Gastroesophageal sphincter (tissue), 4 donors: ENCODE measurements at regions not wholly inside any gene's neighbourhood (a gene's known extent, or its start where the extent isn't known, plus 50 kb on each side); places are given as distances from the start of the nearest gene placed in this dataset.

Experiments used
- ATAC-seq: fragments of 150-250 bp; one replicate; pipeline ENCODE4 v1.9.1; 2016; ENCODE audit warnings: mild to moderate bottlenecking, moderate library complexity
- H3K27ac ChIP-seq, 4 donors: fragments of 200-600 bp; sonication (generic) in 3 of 4; 1 replicate in 3 of 4; 2 replicates in 1 of 4; pipeline ENCODE4 v1.5.1; 2016 to 2019
- H3K27me3 ChIP-seq: fragments of 200-600 bp; sonication (generic); one replicate; pipeline ENCODE4 v1.5.1; 2019
- H3K36me3 ChIP-seq, 2 donors: fragments of 200-600 bp; sonication (generic); one replicate each; pipeline ENCODE4 v1.5.1; 2019; ENCODE audit warnings: control low read depth in 1 of 2
- H3K4me1 ChIP-seq, 3 donors: fragments of 200-600 bp; sonication (generic); 1 replicate in 2 of 3; 2 replicates in 1 of 3; pipeline ENCODE4 v1.5.1; 2016 to 2019; ENCODE audit warnings: control low read depth in 2 of 3
- H3K4me3 ChIP-seq, 2 donors: fragments of 200-600 bp; sonication (generic); one replicate each; pipeline ENCODE4 v1.5.1; 2019; ENCODE audit warnings: mild to moderate bottlenecking in 1 of 2, moderate library complexity in 1 of 2
- H3K9me3 ChIP-seq, 3 donors: fragments of 200-600 bp; sonication (generic); one replicate each; pipeline ENCODE4 v1.5.1; 2017 to 2019; ENCODE audit warnings: control low read depth in 2 of 3
- CTCF ChIP-seq, 4 experiments: fragments of 200-600 bp in 2 of 4; fragments of 450-650 bp in 2 of 4; sonication (generic) in 1 of 4; IDR thresholded peaks; one replicate each; pipeline ENCODE4 v1.5.1; 2017 to 2019; ENCODE audit warnings: antibody characterized with exemption in 4 of 4, mild to moderate bottlenecking in 2 of 4, moderate library complexity in 2 of 4
- EP300 ChIP-seq: sonication (generic); formaldehyde crosslinking; IDR thresholded peaks from one replicate; pipeline ENCODE4 v1.6.1; 2017; ENCODE audit warnings: antibody characterized with exemption, mild to moderate bottlenecking
- POLR2A ChIP-seq, 2 donors: fragments of 450-650 bp; IDR thresholded peaks; one replicate each; pipeline ENCODE4 v1.6.1; 2017; ENCODE audit warnings: antibody characterized with exemption in 2 of 2, mild to moderate bottlenecking in 2 of 2, moderate library complexity in 1 of 2
- POLR2AphosphoS5 ChIP-seq: sonication (generic); formaldehyde crosslinking; IDR thresholded peaks from one replicate; pipeline ENCODE4 v1.6.1; 2017; ENCODE audit warnings: antibody characterized with exemption
- whole genome bisulfite sequencing, 2 donors: methylation state at CpG; one replicate each; pipeline ENCODE4 v1.1.5; 2018; ENCODE audit warnings: low coverage in 1 of 2; 5-methylcytosine and 5-hydroxymethylcytosine counted together

- no peak overlapping the region for H3K4me3 ChIP-seq
- no peaks in the 10 kb centered on the region for H3K4me1 ChIP-seq
- no peaks in the 10 kb centered on the region for H3K9me3 ChIP-seq
- no peaks in the 10 kb centered on the region for H3K36me3 ChIP-seq
- no peak for ATAC-seq
- H3K27ac ChIP-seq, result no peak overlapping the region
- 50 to 60% methylated on average over 2 to 4 of the region's 31 CpGs for WGBS, 2 donors
- H3K27me3 ChIP-seq, result peaks cover 54% of the 10 kb centered on the region
- TF ChIP-seq CTCF (IDR thresholded peaks at IDR 0.05), result no peak
- no peak for TF ChIP-seq POLR2A (IDR thresholded peaks at IDR 0.05)
- TF ChIP-seq EP300, result no peak
- TF ChIP-seq POLR2AphosphoS5, result no peak
These were observed 329.2 kb downstream of the C16orf95 start for GRCh38 chr16:86987746-86988670.

GRCh38 chr16:86988920-86989696 lies 328.1 kb downstream of the C16orf95 start:
- WGBS, 2 donors, result 20 to 84% methylated on average over 1 to 4 of the region's 25 CpGs
- TF ChIP-seq POLR2A (IDR thresholded peaks at IDR 0.05) (no peak), CTCF (IDR thresholded peaks at IDR 0.05) (no peak), POLR2AphosphoS5 (no peak), EP300 (no peak)

GRCh38 chr16:86990451-86990850 lies 326.7 kb downstream of the C16orf95 start:
- Histone ChIP-seq H3K27me3 (peaks cover 78% of the 10 kb centered on the region), H3K9me3 (no peaks in the 10 kb centered on the region), H3K36me3 (no peaks in the 10 kb centered on the region), H3K4me1 (no peaks in the 10 kb centered on the region), H3K4me3 (no peak overlapping the region), H3K27ac (no peak overlapping the region)
- WGBS, 2 donors, result 62 to 67% methylated on average over 1 to 5 of the region's 9 CpGs
- ATAC-seq, result no peak
- TF ChIP-seq EP300, result no peak

More at GRCh38 chr16:86988920-86989696, 328.1 kb downstream of the C16orf95 start:
- Histone ChIP-seq H3K4me1 (no peaks in the 10 kb centered on the region), H3K4me3 (no peak overlapping the region), H3K36me3 (no peaks in the 10 kb centered on the region), H3K27me3 (peaks cover 65% of the 10 kb centered on the region), H3K9me3 (no peaks in the 10 kb centered on the region), H3K27ac (no peak overlapping the region)
- ATAC-seq, result no peak

GRCh38 chr16:86991679-86992078 lies 325.5 kb downstream of the C16orf95 start:
- no peaks in the 10 kb centered on the region for H3K4me1 ChIP-seq
- ATAC-seq, result no peak
- TF ChIP-seq CTCF (IDR thresholded peaks at IDR 0.05) (no peak), POLR2AphosphoS5 (no peak), POLR2A (IDR thresholded peaks at IDR 0.05) (no peak), EP300 (no peak)
- H3K36me3 ChIP-seq, result no peaks in the 10 kb centered on the region
- H3K27ac ChIP-seq, result no peak overlapping the region
- 43 to 63% methylated on average over 3 to 4 of the region's 4 CpGs for WGBS, 2 donors
- H3K4me3 ChIP-seq, result no peak overlapping the region
- peaks cover 90% of the 10 kb centered on the region for H3K27me3 ChIP-seq
- H3K9me3 ChIP-seq, result no peaks in the 10 kb centered on the region

- WGBS, 2 donors, result 90% methylated on average over 4 of the region's 5 CpGs; no CpG with 5 or more reads in 1 of the 2 donors
- no peak overlapping the region for H3K4me3 ChIP-seq
- TF ChIP-seq POLR2AphosphoS5 (no peak), EP300 (no peak), POLR2A (IDR thresholded peaks at IDR 0.05) (no peak), CTCF (IDR thresholded peaks at IDR 0.05) (no peak)
- ATAC-seq, result no peak
- H3K9me3 ChIP-seq, result no peaks in the 10 kb centered on the region
- H3K36me3 ChIP-seq, result no peaks in the 10 kb centered on the region
- H3K4me1 ChIP-seq, result no peaks in the 10 kb centered on the region
- H3K27me3 ChIP-seq, result peaks cover 99% of the 10 kb centered on the region
- H3K27ac ChIP-seq, result no peak overlapping the region
These were observed 324.6 kb downstream of the C16orf95 start for GRCh38 chr16:86992587-86992986.
